Stomach smooth muscle (tissue), 2 donors: ENCODE measurements at regions not wholly inside any gene's neighbourhood (a gene's known extent, or its start where the extent isn't known, plus 50 kb on each side); places are given as distances from the start of the nearest gene placed in this dataset.

ENCODE experiments used
- H3K27ac ChIP-seq: one replicate; pipeline ENCODE4 v1.7.0; 2013; ENCODE audit warnings: mild to moderate bottlenecking, low read length, inconsistent platforms
- H3K27me3 ChIP-seq, 2 donors: one replicate each; pipeline ENCODE4 v1.7.0; 2013; ENCODE audit warnings: low read length in 2 of 2; ENCODE audit not compliant: insufficient read depth in 2 of 2, control insufficient read depth in 1 of 2
- H3K36me3 ChIP-seq, 2 donors: one replicate each; pipeline ENCODE4 v1.7.0; 2013; ENCODE audit warnings: low read length in 2 of 2; ENCODE audit not compliant: control insufficient read depth in 2 of 2, insufficient read depth in 2 of 2
- H3K4me1 ChIP-seq: one replicate; pipeline ENCODE4 v1.7.0; 2013; ENCODE audit warnings: low read length; ENCODE audit not compliant: control insufficient read depth, insufficient read depth
- H3K4me3 ChIP-seq, 2 donors: one replicate each; pipeline ENCODE4 v1.7.0; 2013; ENCODE audit warnings: low read length in 2 of 2
- H3K9ac ChIP-seq, 2 donors: one replicate each; pipeline ENCODE4 v1.7.0; 2013; ENCODE audit warnings: low read length in 2 of 2, mild to moderate bottlenecking in 1 of 2
- H3K9me3 ChIP-seq, 2 donors: one replicate each; pipeline ENCODE4 v1.7.0; 2013; ENCODE audit warnings: low read length in 2 of 2; ENCODE audit not compliant: control insufficient read depth in 2 of 2
- donor health status: healthy.
- donor health status: Pancreatic carcinoma.

DNA sequence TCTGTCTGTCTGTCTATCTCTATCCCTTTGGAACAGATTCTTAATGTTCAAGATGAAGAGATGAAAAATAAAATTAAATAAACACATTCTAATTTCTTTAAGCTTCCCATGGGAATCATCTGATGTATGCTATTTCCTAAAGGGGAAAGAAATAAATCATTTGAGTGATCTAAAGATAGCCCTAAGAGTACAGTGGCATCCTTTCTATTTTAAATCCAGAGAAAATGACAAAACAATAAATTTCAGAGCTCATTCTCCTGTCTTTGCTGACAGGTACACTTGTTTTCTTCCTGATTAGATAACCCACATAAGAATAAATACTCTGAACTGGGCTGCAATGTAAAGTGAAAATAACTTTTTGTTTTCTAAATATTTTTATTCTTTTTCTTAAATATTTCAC lies 550.4 kb downstream of the JRKL start:
- Histone ChIP-seq H3K9me3 (no peaks in the 10 kb centered on the region), H3K4me3 (no peak overlapping the region)

GRCh38 chr11:96942855-96943254 lies 553.0 kb downstream of the JRKL start:
- no peaks in the 10 kb centered on the region for H3K36me3 ChIP-seq
- no peaks in the 10 kb centered on the region for H3K4me1 ChIP-seq
- no peaks in the 10 kb centered on the region for H3K27me3 ChIP-seq
- no peak overlapping the region for H3K27ac ChIP-seq
- H3K4me3 ChIP-seq, result no peak overlapping the region
- no peak overlapping the region for H3K9ac ChIP-seq
- no peaks in the 10 kb centered on the region for H3K9me3 ChIP-seq

More for the DNA sequence above, 550.4 kb downstream of the JRKL start:
- no peaks in the 10 kb centered on the region for H3K4me1 ChIP-seq
- H3K36me3 ChIP-seq, result no peaks in the 10 kb centered on the region
- no peak overlapping the region for H3K27ac ChIP-seq
- H3K27me3 ChIP-seq, result no peaks in the 10 kb centered on the region
- H3K9ac ChIP-seq, result no peak overlapping the region

DNA sequence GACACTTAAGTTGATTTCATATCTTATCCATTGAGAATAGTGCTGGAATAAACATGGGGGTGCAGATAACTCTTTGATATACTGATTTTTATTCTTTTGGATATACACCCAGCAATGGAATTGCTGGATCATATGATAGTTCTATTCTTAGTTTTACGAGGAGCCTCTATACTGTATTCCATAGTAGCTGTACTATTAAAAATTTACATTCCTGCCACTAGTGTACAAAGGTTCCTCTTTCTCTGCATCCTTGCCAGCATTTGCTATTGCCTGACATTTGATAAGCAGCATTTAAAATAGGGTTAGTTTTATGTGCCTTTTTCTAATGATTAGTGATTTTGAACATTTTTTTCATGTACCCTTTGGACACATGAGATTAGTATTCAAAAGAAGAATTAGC lies 554.2 kb downstream of the JRKL start:
- Histone ChIP-seq H3K9me3 (no peaks in the 10 kb centered on the region), H3K9ac (no peak overlapping the region), H3K4me1 (no peaks in the 10 kb centered on the region), H3K27me3 (no peaks in the 10 kb centered on the region), H3K27ac (no peak overlapping the region), H3K36me3 (no peaks in the 10 kb centered on the region), H3K4me3 (no peak overlapping the region)

- H3K36me3 ChIP-seq, result no peaks in the 10 kb centered on the region
- no peak overlapping the region for H3K4me3 ChIP-seq
- H3K9me3 ChIP-seq, result no peaks in the 10 kb centered on the region
- H3K4me1 ChIP-seq, result no peaks in the 10 kb centered on the region
- H3K9ac ChIP-seq, result no peak overlapping the region
- H3K27me3 ChIP-seq, result no peaks in the 10 kb centered on the region
- H3K27ac ChIP-seq, result no peak overlapping the region
These were observed 558.3 kb downstream of the JRKL start for GRCh38 chr11:96948066-96948465.

GRCh38 chr11:96949464-96949863 lies 559.7 kb downstream of the JRKL start:
- no peak overlapping the region for H3K4me3 ChIP-seq

DNA sequence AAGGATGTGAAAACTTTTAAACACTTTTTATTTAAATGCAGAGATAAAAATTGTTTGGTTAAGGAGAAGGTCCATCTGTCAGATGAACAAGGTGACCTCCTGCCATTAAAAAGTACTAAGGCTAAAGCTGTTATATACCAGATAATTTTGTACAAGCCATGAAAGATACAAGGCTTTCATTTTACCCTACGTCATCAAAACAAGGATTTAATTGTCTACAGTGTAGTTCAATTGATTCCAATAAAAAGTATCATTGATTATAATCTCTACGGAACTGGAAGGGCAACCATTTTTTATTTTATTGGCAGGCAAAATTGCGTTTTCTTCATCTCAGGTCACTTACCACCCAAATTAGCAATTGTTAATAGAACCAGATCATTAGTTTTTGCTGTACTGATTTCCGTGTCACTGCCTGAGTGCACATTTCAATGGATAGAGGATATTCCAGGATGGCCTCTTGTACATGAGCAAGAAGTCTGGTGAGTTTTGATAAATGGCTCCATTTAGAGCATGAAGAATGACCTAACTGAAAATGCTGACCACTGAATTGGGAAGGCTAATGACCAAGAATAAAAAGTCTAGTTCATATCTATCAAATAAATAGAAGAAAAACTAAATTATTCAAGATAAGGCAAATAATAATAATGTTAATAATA lies 564.9 kb downstream of the JRKL start:
- Histone ChIP-seq H3K9ac (no peak overlapping the region), H3K27me3 (no peaks in the 10 kb centered on the region), H3K27ac (no peak overlapping the region), H3K9me3 (no peaks in the 10 kb centered on the region), H3K36me3 (no peaks in the 10 kb centered on the region), H3K4me1 (no peaks in the 10 kb centered on the region), H3K4me3 (no peak overlapping the region)

More at GRCh38 chr11:96949464-96949863, 559.7 kb downstream of the JRKL start:
- Histone ChIP-seq H3K9me3 (no peaks in the 10 kb centered on the region), H3K36me3 (no peaks in the 10 kb centered on the region), H3K9ac (no peak overlapping the region), H3K27me3 (no peaks in the 10 kb centered on the region), H3K27ac (no peak overlapping the region), H3K4me1 (no peaks in the 10 kb centered on the region)

- Histone ChIP-seq H3K9ac (no peak overlapping the region), H3K9me3 (no peaks in the 10 kb centered on the region), H3K4me1 (no peaks in the 10 kb centered on the region), H3K36me3 (no peaks in the 10 kb centered on the region), H3K27ac (no peak overlapping the region), H3K4me3 (no peak overlapping the region), H3K27me3 (no peaks in the 10 kb centered on the region)
These were observed 570.7 kb downstream of the JRKL start for GRCh38 chr11:96960476-96960875.

- no peaks in the 10 kb centered on the region for H3K27me3 ChIP-seq
- no peaks in the 10 kb centered on the region for H3K4me1 ChIP-seq
- H3K4me3 ChIP-seq, result no peak overlapping the region
- H3K9ac ChIP-seq, result no peak overlapping the region
- H3K36me3 ChIP-seq, result no peaks in the 10 kb centered on the region
- no peak overlapping the region for H3K27ac ChIP-seq
- H3K9me3 ChIP-seq, result peaks cover 0 to 1% of the 10 kb centered on the region in 2 donors
These were observed 571.1 kb downstream of the JRKL start for GRCh38 chr11:96960926-96961325.

- Histone ChIP-seq H3K4me3 (no peak overlapping the region), H3K9me3 (peaks cover 0 to 2% of the 10 kb centered on the region in 2 donors), H3K27me3 (no peaks in the 10 kb centered on the region), H3K9ac (no peak overlapping the region), H3K36me3 (no peaks in the 10 kb centered on the region), H3K27ac (no peak overlapping the region), H3K4me1 (no peaks in the 10 kb centered on the region)
These were observed 572.1 kb downstream of the JRKL start for GRCh38 chr11:96961931-96962330.

DNA sequence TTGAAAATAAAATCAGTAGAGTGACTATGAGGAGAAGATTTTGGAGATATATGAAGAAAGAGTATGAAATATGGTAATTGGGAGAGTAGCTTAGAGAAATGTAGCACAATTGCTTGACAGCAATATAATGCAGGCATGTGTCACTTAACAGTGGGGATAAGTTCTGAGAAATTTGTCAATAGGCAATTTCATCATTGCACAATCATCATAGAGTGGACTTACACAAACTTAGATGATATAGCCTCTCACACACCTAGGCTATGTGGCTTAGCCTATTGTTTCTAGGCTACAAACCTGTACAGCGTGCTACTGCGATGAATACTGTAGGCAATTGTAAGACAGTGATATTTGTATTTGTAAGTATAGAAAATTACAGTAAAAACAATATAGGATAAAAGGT lies 573.6 kb downstream of the JRKL start:
- Histone ChIP-seq H3K27ac (no peak overlapping the region), H3K36me3 (no peaks in the 10 kb centered on the region), H3K27me3 (no peaks in the 10 kb centered on the region), H3K9me3 (peaks cover 0 to 2% of the 10 kb centered on the region in 2 donors), H3K4me3 (no peak overlapping the region), H3K4me1 (no peaks in the 10 kb centered on the region), H3K9ac (no peak overlapping the region)

GRCh38 chr11:96964661-96965060 lies 574.8 kb downstream of the JRKL start:
- Histone ChIP-seq H3K4me3 (no peak overlapping the region), H3K27me3 (no peaks in the 10 kb centered on the region), H3K27ac (no peak overlapping the region), H3K36me3 (no peaks in the 10 kb centered on the region), H3K9ac (no peak overlapping the region), H3K4me1 (no peaks in the 10 kb centered on the region), H3K9me3 (peaks cover 0 to 2% of the 10 kb centered on the region in 2 donors)
